PC-3 (cell line): ENCODE measurements at regions not wholly inside any gene's neighbourhood (a gene's known extent, or its start where the extent isn't known, plus 50 kb on each side); places are given as distances from the start of the nearest gene placed in this dataset.

Experiments used
- ATAC-seq: fragments of 200-7000 bp; cut with Tn5 transposase; 2 replicates; pipeline ENCODE4 v1.9.1; 2020; ENCODE audit warnings: mild to moderate bottlenecking, moderate library complexity
- BruUV-seq: library from RNA; stranded (reverse); fragments of 400-500 nt; replicated peaks from 2 replicates; lab custom pipeline; 2021; lab: Mats Ljungman, UMichigan
- CTCF ChIA-PET: fragments of 300-600 bp; sonication (Branson Sonifier 250); formaldehyde crosslinking; loops from one replicate; lab custom pipeline; 2022; ENCODE audit warnings: antibody characterized with exemption; lab: Charles Lee
- POLR2A ChIA-PET: fragments of 300-600 bp; sonication (Branson Sonifier 250); formaldehyde crosslinking; loops from one replicate; lab custom pipeline; 2022; ENCODE audit warnings: antibody characterized with exemption; ENCODE audit not compliant: unreplicated experiment; lab: Charles Lee
- DNase-seq: peaks from one replicate; pipeline ENCODE4 v3.0.0-alpha.2; 2015
- H2AFZ ChIP-seq: fragments of 300-600 bp; sonication (generic); 2 replicates; pipeline ENCODE4 v1.6.0; 2016; ENCODE audit warnings: antibody characterized with exemption, low read length
- H3F3A ChIP-seq: fragments of 300-600 bp; sonication (generic); one replicate; pipeline ENCODE4 v1.6.0; 2017; ENCODE audit warnings: antibody characterized with exemption, low read length, control low read depth, mild to moderate bottlenecking; ENCODE audit not compliant: unreplicated experiment
- H3K27ac ChIP-seq: fragments of 300-600 bp; sonication (generic); 2 replicates; pipeline ENCODE4 v1.5.1; 2016; ENCODE audit warnings: mild to moderate bottlenecking, low read length
- H3K27me3 ChIP-seq: fragments of 300-600 bp; sonication (generic); 2 replicates; pipeline ENCODE4 v1.6.1; 2016; ENCODE audit warnings: low read length, mixed read lengths
- H3K36me3 ChIP-seq: fragments of 300-600 bp; sonication (generic); 2 replicates; pipeline ENCODE4 v1.6.1; 2016; ENCODE audit warnings: low read depth, mixed run types, low read length, mixed read lengths
- H3K4me1 ChIP-seq: fragments of 300-600 bp; sonication (generic); 2 replicates; pipeline ENCODE4 v1.5.1; 2016; ENCODE audit warnings: low read length; ENCODE audit not compliant: insufficient read depth
- H3K4me2 ChIP-seq: fragments of 300-600 bp; sonication (generic); 2 replicates; pipeline ENCODE4 v1.6.0; 2016; ENCODE audit warnings: low read length
- H3K4me3 ChIP-seq: fragments of 300-600 bp; sonication (generic); 2 replicates; pipeline ENCODE4 v1.5.1; 2016; ENCODE audit warnings: mild to moderate bottlenecking, low read length, mixed read lengths
- H3K79me2 ChIP-seq: fragments of 300-600 bp; sonication (generic); 2 replicates; pipeline ENCODE4 v1.6.1; 2017; ENCODE audit warnings: low read length, mixed read lengths
- H3K9ac ChIP-seq: fragments of 300-600 bp; sonication (generic); 2 replicates; pipeline ENCODE4 v1.6.0; 2016; ENCODE audit warnings: mild to moderate bottlenecking, low read length
- H3K9me2 ChIP-seq: fragments of 300-600 bp; sonication (generic); replicated peaks from 2 replicates; pipeline ENCODE4 v1.6.1; 2016; ENCODE audit warnings: mixed run types, low read length, mixed read lengths
- H3K9me3 ChIP-seq: fragments of 300-600 bp; sonication (generic); 2 replicates; pipeline ENCODE4 v1.6.1; 2016; ENCODE audit warnings: low read length, mixed read lengths
- H4K20me1 ChIP-seq: fragments of 300-600 bp; sonication (generic); 2 replicates; pipeline ENCODE4 v1.6.1; 2016; ENCODE audit warnings: low read length, mixed read lengths
- EZH2 ChIP-seq: fragments of 300-600 bp; sonication (generic); IDR thresholded peaks from one replicate; pipeline ENCODE4 v1.6.1; 2017; ENCODE audit warnings: antibody characterized with exemption, mild to moderate bottlenecking, low read length; ENCODE audit not compliant: unreplicated experiment
- EZH2phosphoT487 ChIP-seq: fragments of 300-600 bp; sonication (generic); IDR thresholded peaks from 2 replicates; pipeline ENCODE4 v1.6.1; 2018; ENCODE audit warnings: mild to moderate bottlenecking, antibody characterized with exemption, low read length, borderline replicate concordance
- intact Hi-C: fragments of 100-400 bp; cut with micrococcal nuclease; formaldehyde crosslinking; loops from 2 replicates; pipeline ENCODE4 v1.9.0; 2023
- TF ChIP-seq, protein P1 (sequence below): fragments of 300-600 bp; sonication (generic); conservative IDR thresholded peaks from 2 replicates; pipeline ENCODE4 v1.5.1; 2017; ENCODE audit warnings: antibody characterized with exemption, low read depth, mild to moderate bottlenecking, low read length

DNA sequence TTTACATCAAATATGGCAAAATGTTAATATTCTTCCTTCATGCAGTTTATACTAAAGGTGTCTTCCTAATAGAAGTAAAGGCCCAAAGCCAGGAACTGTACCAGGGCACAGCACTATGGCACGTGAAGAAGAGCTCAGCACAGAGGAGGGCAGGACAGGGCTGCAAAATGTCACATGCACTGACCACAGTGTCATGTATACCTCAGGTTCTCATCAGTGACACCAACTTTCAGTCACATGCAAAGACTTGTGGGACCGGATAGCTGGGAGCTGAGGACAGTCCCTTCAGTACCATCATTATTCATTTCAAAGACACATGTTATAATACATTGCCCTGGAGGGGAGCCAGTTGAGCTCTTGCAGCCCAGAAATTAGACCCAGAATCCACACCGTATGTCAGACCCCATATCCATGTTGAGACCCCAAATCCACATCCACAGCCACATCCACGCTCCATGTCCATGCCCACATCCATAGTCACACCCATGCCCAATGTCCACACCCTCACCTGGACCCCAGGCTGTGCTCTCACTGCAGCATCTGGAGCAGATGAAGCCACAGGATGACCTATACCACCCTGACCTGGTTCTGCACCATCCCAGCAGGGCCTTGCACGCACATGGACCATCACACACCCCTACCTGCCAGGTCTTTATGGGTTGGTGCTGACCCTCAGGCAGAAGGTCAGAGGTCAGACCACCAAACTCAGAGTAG, 111.8 kb downstream of the TUBA3C start:
- Histone ChIP-seq H3K4me2 (no peak overlapping the region), H3K4me3 (no peak overlapping the region), H3K9me2 (no peaks in the 10 kb centered on the region), H4K20me1 (no peaks in the 10 kb centered on the region), H3K27me3 (no peaks in the 10 kb centered on the region), H3K79me2 (no peaks in the 10 kb centered on the region), H3K4me1 (no peaks in the 10 kb centered on the region), H3K9me3 (peaks cover 20% of the 10 kb centered on the region; the same call in 1 of the 2 replicates), H3K27ac (no peak overlapping the region), H2AFZ (no peak overlapping the region), H3F3A (no peaks in the 10 kb centered on the region), H3K9ac (no peak overlapping the region), H3K36me3 (no peaks in the 10 kb centered on the region)
- ChIA-PET CTCF (no interaction called here), POLR2A (no interaction called here)
- intact Hi-C loops: no loop called here
- DNase-seq (no peak), ATAC-seq (no peak)
- no peak for TF ChIP-seq EZH2
- TF ChIP-seq EZH2phosphoT487: no peak
- BruUV-seq: no TSS peak

DNA sequence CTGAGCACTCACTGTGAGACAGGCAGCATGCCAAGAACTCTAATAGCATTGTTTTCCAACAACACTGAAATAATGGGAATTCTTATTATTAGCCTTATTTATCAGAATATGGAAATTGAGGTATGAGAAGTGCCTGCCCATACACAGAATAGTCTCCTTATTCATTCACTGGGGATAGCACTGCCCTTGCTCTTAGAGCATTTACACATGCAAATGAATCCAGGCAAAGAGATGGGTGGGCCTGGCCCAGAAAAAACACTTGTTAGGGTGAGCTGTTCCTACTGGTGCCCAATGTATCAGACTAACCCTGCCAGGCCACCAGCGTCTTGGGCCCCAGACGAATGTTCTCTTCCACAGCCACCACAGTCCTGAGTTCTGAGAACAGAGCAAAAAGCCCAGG, 112.9 kb downstream of the TUBA3C start:
- H3K27me3 ChIP-seq: no peaks in the 10 kb centered on the region
- no peak overlapping the region for H2AFZ ChIP-seq
- H3F3A ChIP-seq: no peaks in the 10 kb centered on the region
- no peak overlapping the region for H3K4me2 ChIP-seq
- no peak overlapping the region for H3K27ac ChIP-seq
- H3K4me1 ChIP-seq: no peaks in the 10 kb centered on the region
- no peak overlapping the region for H3K4me3 ChIP-seq
- no peak for ATAC-seq
- TF ChIP-seq EZH2phosphoT487 (no peak), EZH2 (no peak)
- TF ChIP-seq, protein P1, sequence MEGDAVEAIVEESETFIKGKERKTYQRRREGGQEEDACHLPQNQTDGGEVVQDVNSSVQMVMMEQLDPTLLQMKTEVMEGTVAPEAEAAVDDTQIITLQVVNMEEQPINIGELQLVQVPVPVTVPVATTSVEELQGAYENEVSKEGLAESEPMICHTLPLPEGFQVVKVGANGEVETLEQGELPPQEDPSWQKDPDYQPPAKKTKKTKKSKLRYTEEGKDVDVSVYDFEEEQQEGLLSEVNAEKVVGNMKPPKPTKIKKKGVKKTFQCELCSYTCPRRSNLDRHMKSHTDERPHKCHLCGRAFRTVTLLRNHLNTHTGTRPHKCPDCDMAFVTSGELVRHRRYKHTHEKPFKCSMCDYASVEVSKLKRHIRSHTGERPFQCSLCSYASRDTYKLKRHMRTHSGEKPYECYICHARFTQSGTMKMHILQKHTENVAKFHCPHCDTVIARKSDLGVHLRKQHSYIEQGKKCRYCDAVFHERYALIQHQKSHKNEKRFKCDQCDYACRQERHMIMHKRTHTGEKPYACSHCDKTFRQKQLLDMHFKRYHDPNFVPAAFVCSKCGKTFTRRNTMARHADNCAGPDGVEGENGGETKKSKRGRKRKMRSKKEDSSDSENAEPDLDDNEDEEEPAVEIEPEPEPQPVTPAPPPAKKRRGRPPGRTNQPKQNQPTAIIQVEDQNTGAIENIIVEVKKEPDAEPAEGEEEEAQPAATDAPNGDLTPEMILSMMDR: no peak
- H3K9ac ChIP-seq: no peak overlapping the region
- no TSS peak for BruUV-seq
- CTCF ChIA-PET: no interaction called here
- no peaks in the 10 kb centered on the region for H3K9me2 ChIP-seq
- no peak for DNase-seq
- POLR2A ChIA-PET: no interaction called here
- no peaks in the 10 kb centered on the region for H3K36me3 ChIP-seq
- H4K20me1 ChIP-seq: no peaks in the 10 kb centered on the region
- intact Hi-C loops: no loop called here
- H3K79me2 ChIP-seq: no peaks in the 10 kb centered on the region
- peaks cover 22% of the 10 kb centered on the region; the same call in 1 of the 2 replicates for H3K9me3 ChIP-seq

DNA sequence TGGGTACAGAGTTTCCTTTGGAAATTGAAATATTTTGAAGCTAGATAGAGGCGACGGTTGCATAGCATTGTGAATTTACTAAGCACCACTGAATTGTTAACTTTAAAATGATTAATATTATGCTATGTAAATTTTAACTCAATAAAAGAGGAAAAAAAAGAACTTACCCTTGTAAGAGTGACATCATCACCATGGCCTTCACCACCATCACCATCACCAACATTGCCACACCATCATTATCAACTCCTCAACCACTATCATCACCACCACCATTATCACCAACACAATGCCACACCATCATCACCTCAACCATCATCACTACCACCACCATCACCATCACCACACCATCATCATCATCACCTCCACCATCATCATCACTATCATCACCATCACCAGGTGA, 113.9 kb downstream of the TUBA3C start:
- BruUV-seq: no TSS peak
- H3K4me3 ChIP-seq: no peak overlapping the region
- intact Hi-C loops: no loop called here
- no peaks in the 10 kb centered on the region for H3K9me2 ChIP-seq
- TF ChIP-seq EZH2phosphoT487: no peak
- TF ChIP-seq EZH2: no peak
- TF ChIP-seq, protein P1: no peak
- no peak for DNase-seq
- no peak for ATAC-seq
- H3K4me1 ChIP-seq: no peaks in the 10 kb centered on the region
- H3K79me2 ChIP-seq: no peaks in the 10 kb centered on the region
- no peaks in the 10 kb centered on the region for H3F3A ChIP-seq
- ChIA-PET CTCF (no interaction called here), POLR2A (no interaction called here)
- no peak overlapping the region for H3K27ac ChIP-seq
- no peaks in the 10 kb centered on the region for H3K36me3 ChIP-seq
- H3K27me3 ChIP-seq: no peaks in the 10 kb centered on the region
- H2AFZ ChIP-seq: no peak overlapping the region
- no peaks in the 10 kb centered on the region for H4K20me1 ChIP-seq
- H3K9ac ChIP-seq: no peak overlapping the region
- H3K9me3 ChIP-seq: peaks cover 22% of the 10 kb centered on the region; the same call in 1 of the 2 replicates
- no peak overlapping the region for H3K4me2 ChIP-seq
